T-helper 2 cell (primary cell): ENCODE measurements at regions not wholly inside any gene's neighbourhood (a gene's known extent, or its start where the extent isn't known, plus 50 kb on each side); places are given as distances from the start of the nearest gene placed in this dataset.

Source experiments
- DNase-seq, 5 experiments: peaks; one replicate each; pipeline versions ENCODE4 v3.0.0 to v3.0.0-alpha.2; 2012 to 2022

GRCh38 chr1:239436286-239436685 is 49.9 kb downstream of the CHRM3 start:
- DNase-seq: no peak

- no peak for DNase-seq
Observed at GRCh38 chr1:239437822-239438221, 51.5 kb downstream of the CHRM3 start.

- no peak for DNase-seq
Observed at GRCh38 chr1:239438891-239439290, 52.5 kb downstream of the CHRM3 start.

GRCh38 chr1:239443361-239443760 is 57.0 kb downstream of the CHRM3 start:
- no peak for DNase-seq

- no peak for DNase-seq
Observed at GRCh38 chr1:239446611-239447010, 60.2 kb downstream of the CHRM3 start.

- no peak for DNase-seq
Observed at GRCh38 chr1:239448911-239449310, 62.5 kb downstream of the CHRM3 start.

GRCh38 chr1:239455743-239456142 is 69.4 kb downstream of the CHRM3 start:
- DNase-seq: no peak

- no peak for DNase-seq
Observed at GRCh38 chr1:239456788-239457187, 70.4 kb downstream of the CHRM3 start.

GRCh38 chr1:239457491-239458143 is 71.2 kb downstream of the CHRM3 start:
- DNase-seq: no peak

GRCh38 chr1:239458144-239458500 is 71.8 kb downstream of the CHRM3 start:
- DNase-seq: peak in 1 of 5 experiments; percentile 20

GRCh38 chr1:239467730-239468129 is 81.4 kb downstream of the CHRM3 start:
- no peak for DNase-seq

- no peak for DNase-seq
Observed at GRCh38 chr1:239478069-239478468, 91.7 kb downstream of the CHRM3 start.

GRCh38 chr1:239483391-239483790 is 97.0 kb downstream of the CHRM3 start:
- no peak for DNase-seq

- no peak for DNase-seq
Observed at GRCh38 chr1:239493811-239494414, 107.5 kb downstream of the CHRM3 start.

GRCh38 chr1:239505094-239505493 is 118.7 kb downstream of the CHRM3 start:
- no peak for DNase-seq

- no peak for DNase-seq
Observed at GRCh38 chr1:239507826-239508225, 121.5 kb downstream of the CHRM3 start.

GRCh38 chr1:239511875-239512274 is 125.5 kb downstream of the CHRM3 start:
- DNase-seq: no peak

GRCh38 chr1:239516579-239516978 is 130.2 kb downstream of the CHRM3 start:
- DNase-seq: no peak

- no peak for DNase-seq
Observed at GRCh38 chr1:239526391-239526790, 140.0 kb downstream of the CHRM3 start.

GRCh38 chr1:239527051-239527693 is 140.8 kb downstream of the CHRM3 start:
- no peak for DNase-seq

GRCh38 chr1:239536165-239536849 is 149.9 kb downstream of the CHRM3 start:
- DNase-seq: no peak

GRCh38 chr1:239537795-239538194 is 151.4 kb downstream of the CHRM3 start:
- DNase-seq: no peak

GRCh38 chr1:239538239-239538988 is 152.0 kb downstream of the CHRM3 start:
- DNase-seq: no peak
